LNCAP (cell line): ENCODE measurements at regions not wholly inside any gene's neighbourhood (a gene's known extent, or its start where the extent isn't known, plus 50 kb on each side); places are given as distances from the start of the nearest gene placed in this dataset.

Source experiments
- CTCF ChIP-seq: fragments of 450-650 bp; IDR thresholded peaks from 2 replicates; pipeline ENCODE4 v1.5.1; 2017; ENCODE audit warnings: mild to moderate bottlenecking

DNA sequence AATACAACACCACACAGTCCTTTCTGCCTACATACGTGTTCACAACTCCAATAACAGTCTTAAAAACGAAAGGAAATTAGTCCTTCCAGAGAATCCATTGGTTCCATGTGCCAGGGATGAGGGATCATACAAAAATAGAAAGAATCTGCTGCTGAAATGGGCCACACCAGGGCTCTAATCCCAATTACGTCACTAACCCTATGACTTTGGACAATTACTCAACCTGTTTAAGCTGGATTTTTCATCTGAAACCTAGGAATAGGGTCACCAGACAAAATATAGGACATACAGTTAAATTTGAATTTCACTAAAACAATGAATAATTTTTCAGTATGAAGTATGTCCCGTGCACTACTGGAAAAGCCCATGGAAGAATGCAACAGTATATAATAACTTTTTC is 264.7 kb downstream of the YTHDC2 start:
- TF ChIP-seq CTCF, result no peak

DNA sequence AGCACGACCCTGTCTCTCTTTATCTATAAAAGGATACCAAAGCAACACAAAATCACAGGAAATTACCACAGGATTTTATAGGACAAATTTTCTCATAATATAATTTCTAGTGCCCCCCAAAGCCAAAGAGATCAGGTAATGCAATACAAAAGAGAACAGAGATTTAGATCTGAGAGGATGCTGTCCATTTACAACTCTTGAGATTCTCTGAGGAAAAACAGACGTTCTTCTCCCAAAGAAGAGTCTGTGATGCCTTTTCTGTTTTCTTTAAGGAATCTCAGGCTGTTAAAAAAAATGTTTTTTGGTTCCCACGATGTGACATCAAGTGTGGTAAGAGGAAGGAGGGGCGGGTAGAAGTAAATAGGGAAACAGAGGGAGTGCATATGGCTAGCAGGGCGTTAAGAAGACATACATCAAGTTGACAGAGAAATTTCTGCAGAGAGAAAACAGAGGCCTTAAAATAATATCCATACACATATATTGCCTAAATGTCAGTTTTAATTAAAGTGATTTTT is 274.7 kb downstream of the YTHDC2 start:
- no peak for TF ChIP-seq CTCF

DNA sequence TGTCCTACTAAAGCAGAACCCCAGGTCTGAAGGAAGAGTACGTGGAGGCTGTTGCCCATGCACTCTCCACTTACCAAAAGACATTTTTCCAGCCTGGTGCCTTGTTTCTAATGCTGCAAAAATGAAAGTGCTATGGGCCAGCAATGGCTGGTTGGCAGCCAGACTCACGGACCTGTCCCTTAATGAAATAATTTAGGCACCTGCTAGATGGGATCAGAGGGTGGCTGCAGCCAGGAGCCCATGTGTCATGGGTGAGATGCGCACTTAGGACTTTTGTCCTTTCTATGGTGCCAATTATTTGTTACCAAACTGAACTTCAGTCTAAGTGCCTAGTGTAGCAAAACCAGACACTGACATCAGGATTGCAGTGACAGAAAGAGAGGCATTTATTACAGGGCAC is 276.3 kb downstream of the YTHDC2 start:
- no peak for TF ChIP-seq CTCF

GRCh38 chr5:113792806-113793205 is 279.3 kb downstream of the YTHDC2 start:
- no peak for TF ChIP-seq CTCF

DNA sequence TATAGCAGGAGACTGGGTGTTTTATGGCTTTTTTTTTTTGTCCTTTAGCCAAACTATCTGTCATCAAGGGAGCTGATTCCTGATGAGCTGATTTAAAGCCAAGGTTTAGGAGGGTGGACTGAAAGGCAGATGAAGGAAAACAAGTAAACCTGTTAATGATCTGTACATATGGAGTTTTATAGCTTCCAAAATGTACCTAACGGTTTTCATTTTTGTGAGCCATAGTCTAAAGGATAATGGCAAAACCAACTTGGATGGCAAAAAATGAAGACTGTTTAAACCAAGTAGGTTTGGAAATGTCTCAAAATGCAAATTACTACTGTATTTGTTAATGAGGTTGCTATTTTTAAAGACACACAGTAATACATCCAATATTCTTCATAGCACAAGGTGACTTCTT is 281.5 kb downstream of the YTHDC2 start:
- TF ChIP-seq CTCF, result no peak

- TF ChIP-seq CTCF, result no peak
These were observed 287.2 kb downstream of the YTHDC2 start for GRCh38 chr5:113800686-113801085.

- TF ChIP-seq CTCF, result no peak
These were observed 290.8 kb downstream of the YTHDC2 start for GRCh38 chr5:113804264-113804663.

DNA sequence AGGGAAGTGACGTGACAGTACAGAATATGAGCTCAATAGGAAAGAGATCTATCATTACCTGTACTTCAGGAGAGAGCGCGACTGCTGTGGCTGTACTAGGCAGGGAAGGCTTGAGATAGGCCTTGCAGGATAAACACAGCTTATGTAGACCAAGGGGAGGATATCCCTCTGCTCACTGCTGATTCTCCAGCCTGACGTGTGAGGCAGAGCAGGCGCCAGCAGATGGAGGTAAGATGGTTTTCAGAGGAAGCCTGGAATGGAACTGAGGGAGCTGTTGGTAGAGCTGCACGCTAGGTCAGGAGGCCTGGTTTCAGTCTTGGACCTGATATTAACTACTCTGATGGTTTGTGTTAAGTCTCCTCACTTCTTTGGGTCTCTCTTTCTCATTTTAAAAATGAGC is 291.4 kb downstream of the YTHDC2 start:
- no peak for TF ChIP-seq CTCF
